Prostate gland (tissue), 2 donors: ENCODE measurements at regions not wholly inside any gene's neighbourhood (a gene's known extent, or its start where the extent isn't known, plus 50 kb on each side); places are given as distances from the start of the nearest gene placed in this dataset.

ENCODE experiments used
- DNase-seq: peaks from one replicate; pipeline ENCODE4 v3.0.0-alpha.2; 2019; ENCODE audit warnings: low spot score
- H3K27ac ChIP-seq, 2 donors: fragments of 200-600 bp; sonication (generic); 2 replicates each; pipeline ENCODE4 v1.5.1; 2017 to 2019
- H3K27me3 ChIP-seq: fragments of 200-600 bp; sonication (generic); replicated peaks from 2 replicates; pipeline ENCODE4 v1.5.1; 2019; ENCODE audit not compliant: insufficient read depth
- H3K36me3 ChIP-seq, 2 donors: fragments of 200-600 bp; sonication (generic); 1 replicate in 1 of 2; 2 replicates in 1 of 2; pipeline versions ENCODE4 v1.5.1 to v1.8.1; 2017 to 2019
- H3K4me1 ChIP-seq: fragments of 200-600 bp; sonication (generic); replicated peaks from 2 replicates; pipeline ENCODE4 v1.5.1; 2019
- H3K4me3 ChIP-seq, 2 donors: fragments of 200-600 bp; sonication (generic); 2 replicates each; pipeline ENCODE4 v1.5.1; 2017 to 2019
- H3K9me3 ChIP-seq: fragments of 200-600 bp; sonication (generic); 2 replicates; pipeline ENCODE4 v1.5.1; 2017
- POLR2A ChIP-seq: fragments of 450-650 bp; IDR thresholded peaks from one replicate; pipeline ENCODE4 v1.6.1; 2016; ENCODE audit warnings: antibody characterized with exemption, mild to moderate bottlenecking
- POLR2AphosphoS5 ChIP-seq: sonication (generic); formaldehyde crosslinking; IDR thresholded peaks from one replicate; pipeline ENCODE4 v1.6.1; 2017; ENCODE audit warnings: antibody characterized with exemption
- WGBS: methylation state at CpG from one replicate; pipeline ENCODE4 v1.1.5; 2018; 5-methylcytosine and 5-hydroxymethylcytosine counted together
- intact Hi-C: fragments of 100-400 bp; cut with DNase I; formaldehyde crosslinking; loops from one replicate; pipeline ENCODE4 v1.14.2; 2022
- TF ChIP-seq, protein P1 (sequence below), 4 experiments: fragments of 200-600 bp in 2 of 4; fragments of 450-650 bp in 2 of 4; sonication (generic) in 2 of 4; IDR thresholded peaks; 1 replicate in 3 of 4; 2 replicates in 1 of 4; pipeline ENCODE4 v1.5.1; 2016 to 2019; ENCODE audit warnings: antibody characterized with exemption in 4 of 4, mild to moderate bottlenecking in 2 of 4, moderate library complexity in 2 of 4

GRCh38 chr2:18800240-18800971, 211.0 kb upstream of the NT5C1B start:
- H3K4me3 ChIP-seq, result no peak overlapping the region
- no peaks in the 10 kb centered on the region for H3K36me3 ChIP-seq
- DNase-seq, result peak; percentile 30
- intact Hi-C loops, result no loop called here
- TF ChIP-seq POLR2A, result no peak
- peak; percentile 37 for TF ChIP-seq POLR2AphosphoS5
- TF ChIP-seq, protein P1, sequence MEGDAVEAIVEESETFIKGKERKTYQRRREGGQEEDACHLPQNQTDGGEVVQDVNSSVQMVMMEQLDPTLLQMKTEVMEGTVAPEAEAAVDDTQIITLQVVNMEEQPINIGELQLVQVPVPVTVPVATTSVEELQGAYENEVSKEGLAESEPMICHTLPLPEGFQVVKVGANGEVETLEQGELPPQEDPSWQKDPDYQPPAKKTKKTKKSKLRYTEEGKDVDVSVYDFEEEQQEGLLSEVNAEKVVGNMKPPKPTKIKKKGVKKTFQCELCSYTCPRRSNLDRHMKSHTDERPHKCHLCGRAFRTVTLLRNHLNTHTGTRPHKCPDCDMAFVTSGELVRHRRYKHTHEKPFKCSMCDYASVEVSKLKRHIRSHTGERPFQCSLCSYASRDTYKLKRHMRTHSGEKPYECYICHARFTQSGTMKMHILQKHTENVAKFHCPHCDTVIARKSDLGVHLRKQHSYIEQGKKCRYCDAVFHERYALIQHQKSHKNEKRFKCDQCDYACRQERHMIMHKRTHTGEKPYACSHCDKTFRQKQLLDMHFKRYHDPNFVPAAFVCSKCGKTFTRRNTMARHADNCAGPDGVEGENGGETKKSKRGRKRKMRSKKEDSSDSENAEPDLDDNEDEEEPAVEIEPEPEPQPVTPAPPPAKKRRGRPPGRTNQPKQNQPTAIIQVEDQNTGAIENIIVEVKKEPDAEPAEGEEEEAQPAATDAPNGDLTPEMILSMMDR (IDR thresholded peaks at IDR 0.05), result no peak
- H3K27ac ChIP-seq, result peak overlapping the region in 1 of 2 donors; percentile 9
- 58% methylated on average over 6 of the region's 6 CpGs for WGBS
- H3K9me3 ChIP-seq, result no peaks in the 10 kb centered on the region
- no peaks in the 10 kb centered on the region for H3K27me3 ChIP-seq
- H3K4me1 ChIP-seq, result peaks cover 5% of the 10 kb centered on the region

- Histone ChIP-seq H3K4me1 (peaks cover 5% of the 10 kb centered on the region), H3K27ac (no peak overlapping the region), H3K4me3 (no peak overlapping the region), H3K9me3 (no peaks in the 10 kb centered on the region), H3K36me3 (no peaks in the 10 kb centered on the region), H3K27me3 (no peaks in the 10 kb centered on the region)
- no peak for DNase-seq
- TF ChIP-seq, protein P1 (IDR thresholded peaks at IDR 0.05), result no peak
- no peak for TF ChIP-seq POLR2A
- no peak for TF ChIP-seq POLR2AphosphoS5
- 88% methylated on average over 2 of the region's 2 CpGs for WGBS
- intact Hi-C loops, result loop anchor here (10.0 kb wide), 1 partner anchor 825 kb away; no protein-coding TSS in a partner anchor
These were observed 210.0 kb upstream of the NT5C1B start for GRCh38 chr2:18799397-18799796.

DNA sequence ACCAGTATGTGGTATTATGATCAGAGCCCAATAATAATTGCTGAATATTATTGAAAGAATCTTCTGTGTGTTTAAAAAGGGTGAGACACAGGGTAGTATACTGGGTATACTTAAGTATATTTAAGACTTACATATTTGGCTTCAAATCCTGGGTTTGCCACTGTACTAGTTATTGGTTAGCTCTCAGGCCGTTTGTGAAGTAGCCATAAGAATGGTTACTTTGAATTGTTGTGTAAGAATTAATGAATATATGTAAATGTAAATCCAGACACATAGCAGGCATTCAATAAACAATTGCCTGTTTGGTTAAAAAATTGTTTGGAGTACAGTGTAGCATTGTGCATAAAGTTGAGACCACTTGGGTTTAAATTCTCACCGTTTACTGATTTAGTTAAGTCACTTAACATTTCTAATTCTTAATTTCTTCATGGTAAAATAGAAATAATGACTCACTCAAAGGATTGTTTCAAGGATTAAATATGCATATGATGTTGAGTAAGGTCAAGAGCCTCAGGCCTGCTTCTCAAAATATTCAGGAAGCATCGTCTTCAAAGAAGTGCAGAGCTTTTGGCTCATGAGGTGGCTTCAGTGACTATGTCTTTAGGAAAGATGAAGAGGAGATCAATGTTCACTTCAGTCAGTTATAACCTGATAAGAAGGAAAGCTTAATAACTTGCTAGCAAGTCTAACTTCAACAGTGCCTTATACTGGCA, 207.9 kb upstream of the NT5C1B start:
- Histone ChIP-seq H3K27me3 (no peaks in the 10 kb centered on the region), H3K36me3 (no peaks in the 10 kb centered on the region), H3K27ac (no peak overlapping the region), H3K4me3 (no peak overlapping the region), H3K4me1 (peaks cover 5% of the 10 kb centered on the region), H3K9me3 (no peaks in the 10 kb centered on the region)
- no peak for DNase-seq
- TF ChIP-seq POLR2A (no peak), POLR2AphosphoS5 (no peak)
- TF ChIP-seq, protein P1 (IDR thresholded peaks at IDR 0.05), result no peak
- 96% methylated on average over 3 of the region's 3 CpGs for WGBS
- intact Hi-C loops, result loop anchor here (10.0 kb wide), 1 partner anchor 822 kb away; no protein-coding TSS in a partner anchor

GRCh38 chr2:18795906-18796305, 206.5 kb upstream of the NT5C1B start:
- intact Hi-C loops, result loop anchor here (10.0 kb wide), 1 partner anchor 821 kb away; no protein-coding TSS in a partner anchor
- H3K9me3 ChIP-seq, result no peaks in the 10 kb centered on the region
- no peaks in the 10 kb centered on the region for H3K36me3 ChIP-seq
- no peaks in the 10 kb centered on the region for H3K27me3 ChIP-seq
- peaks cover 5% of the 10 kb centered on the region for H3K4me1 ChIP-seq
- H3K27ac ChIP-seq, result no peak overlapping the region
- no peak for DNase-seq
- 18% methylated on average over 1 of the region's 1 CpG for WGBS
- no peak overlapping the region for H3K4me3 ChIP-seq
- TF ChIP-seq POLR2A (no peak), POLR2AphosphoS5 (no peak)
- TF ChIP-seq, protein P1 (IDR thresholded peaks at IDR 0.05), result no peak
